ENCODE measurements at regions not wholly inside any gene's neighbourhood (a gene's known extent, or its start where the extent isn't known, plus 50 kb on each side); places are given as distances from the start of the nearest gene placed in this dataset.

- TF ChIP-seq EZH2 (IDR thresholded peaks at IDR 0.05; ENCODE audit: borderline replicate concordance, low read length) (no peak), CTCF (conservative IDR thresholded peaks at IDR 0.05 in 1 of 2, IDR thresholded peaks at IDR 0.05 in 1 of 2; ENCODE audit: extremely low read depth in 1 of 2, insufficient read depth in 1 of 2, low read depth in 1 of 2, low read length in 2 of 2) (no peak)
These were observed 650.5 kb upstream of the LINC00305 start for GRCh38 chr18:64799376-64799775.

Data from mammary epithelial cell (primary cell).